NCI-H748 treated with DMSO at 0.1 percent for 48 hours (cell line): ENCODE measurements at regions not wholly inside any gene's neighbourhood (a gene's known extent, or its start where the extent isn't known, plus 50 kb on each side); places are given as distances from the start of the nearest gene placed in this dataset.
A peak's percentile ranks its signal among the peaks of the same experiment; 100 is the strongest.

Source experiments
- DNase-seq: peaks from one replicate; lab custom pipeline; 2025; lab: John Stamatoyannopoulos, UW

DNA sequence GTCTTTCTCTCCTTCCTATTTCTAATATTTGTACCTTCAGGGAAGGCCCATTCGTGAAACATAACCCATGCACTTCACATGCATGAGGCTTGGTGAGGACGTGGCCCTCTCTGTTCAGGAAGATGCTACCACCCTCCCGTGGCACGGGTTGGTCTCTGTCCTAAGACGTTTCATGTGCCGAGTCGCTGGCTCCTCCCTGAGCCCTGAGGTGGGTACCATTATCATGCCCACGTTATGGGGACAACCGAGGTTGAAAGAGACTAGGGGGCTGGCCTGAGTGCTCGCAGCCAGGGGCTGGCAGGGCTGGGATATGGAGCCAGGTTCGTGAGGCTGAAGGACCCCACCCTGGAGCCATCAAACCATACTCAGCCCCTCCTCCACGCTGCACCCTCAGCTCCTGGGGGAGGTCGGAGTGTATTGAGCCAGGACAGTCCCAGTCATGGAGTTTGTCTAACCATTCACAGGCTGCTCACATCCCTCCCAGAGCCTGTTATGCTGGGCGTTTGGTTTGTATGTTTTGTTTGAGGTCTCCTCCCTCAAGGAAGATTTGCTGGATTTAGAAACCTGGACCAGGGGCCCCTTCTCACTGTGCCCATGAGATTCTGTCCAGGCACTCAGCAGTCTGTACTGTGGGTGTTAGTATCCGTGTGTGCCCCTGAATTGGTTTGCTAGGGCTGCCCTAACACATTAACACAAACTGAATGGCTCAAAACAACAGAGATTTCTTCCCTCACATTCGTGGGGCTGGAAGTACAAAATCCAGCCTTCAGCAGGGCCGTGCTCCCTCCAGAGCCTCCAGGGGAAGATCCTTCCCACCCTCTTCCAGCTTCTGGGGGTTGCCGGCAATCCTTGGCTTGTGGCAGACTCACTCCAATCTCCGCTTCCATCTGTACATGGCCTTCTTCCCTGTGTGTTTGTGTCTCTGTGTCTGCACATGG, 88.3 kb downstream of the ANKRD60 start:
- no peak for DNase-seq

DNA sequence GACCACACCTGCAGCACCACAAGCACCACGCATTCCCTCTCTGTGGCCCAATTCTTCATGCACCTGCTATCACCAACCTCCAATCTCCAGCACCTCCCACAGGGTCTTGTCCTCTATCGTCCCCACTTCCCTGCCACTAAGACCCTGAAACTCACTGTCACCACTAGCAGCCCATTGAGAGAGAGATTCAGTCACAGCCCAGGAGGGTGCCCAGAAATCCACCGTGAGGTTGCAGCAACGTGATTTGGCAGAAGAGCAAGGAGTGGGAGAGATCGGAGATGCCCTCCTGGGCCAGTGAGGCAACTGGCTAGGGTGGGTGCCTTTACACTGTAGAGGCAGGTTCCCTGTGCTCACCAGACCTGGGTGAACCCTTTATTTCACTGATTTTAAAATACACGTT, 90.1 kb downstream of the ANKRD60 start:
- DNase-seq: no peak

DNA sequence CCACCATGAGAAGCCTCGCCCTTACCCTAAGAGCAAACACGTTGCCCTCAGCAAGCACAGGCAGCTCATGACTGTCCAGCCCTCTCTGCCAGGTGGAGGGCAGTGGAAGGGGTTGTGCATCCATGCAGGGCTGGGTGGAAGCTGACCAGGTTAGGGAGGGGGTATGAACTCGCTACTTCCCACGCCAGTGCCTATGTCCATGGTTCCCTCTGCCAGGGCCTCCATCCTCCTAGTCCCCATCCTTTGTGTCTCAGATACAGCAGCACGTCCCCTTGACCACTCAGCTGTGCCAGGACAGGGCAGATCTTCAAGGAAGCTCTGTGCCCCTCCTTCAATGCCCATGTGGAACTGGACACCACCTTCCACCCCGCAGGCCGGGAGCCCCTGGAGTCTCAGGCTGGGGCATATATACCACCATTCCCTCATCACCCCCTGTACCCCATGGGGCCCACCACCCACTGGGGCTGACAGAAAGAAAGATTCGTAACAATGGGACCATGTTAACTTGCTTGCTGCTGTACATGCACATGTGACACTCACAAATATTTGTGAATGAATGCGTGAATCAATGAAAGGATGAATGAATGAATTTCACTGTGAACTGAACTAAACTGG, 90.7 kb downstream of the ANKRD60 start:
- no peak for DNase-seq

DNA sequence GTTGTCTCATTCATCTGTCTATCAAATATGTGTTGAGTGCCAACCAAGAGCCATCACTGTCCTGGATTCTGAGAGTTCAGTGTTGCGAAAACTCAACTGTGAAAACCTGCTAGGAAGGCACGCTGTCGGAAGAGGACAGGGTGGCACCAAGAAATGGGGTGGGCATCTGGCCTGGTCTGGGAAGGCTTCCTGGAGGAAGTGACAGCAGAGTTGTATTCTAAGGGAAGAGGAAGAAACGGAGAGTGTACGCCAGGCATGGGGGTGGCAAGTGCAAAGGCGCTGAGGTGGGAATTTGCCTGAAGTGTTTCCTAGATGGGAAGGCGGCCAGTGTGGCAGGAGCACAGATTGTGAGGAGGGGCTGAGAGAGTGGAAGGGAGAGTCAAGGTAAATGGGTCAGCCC, 91.2 kb downstream of the ANKRD60 start:
- no peak for DNase-seq

DNA sequence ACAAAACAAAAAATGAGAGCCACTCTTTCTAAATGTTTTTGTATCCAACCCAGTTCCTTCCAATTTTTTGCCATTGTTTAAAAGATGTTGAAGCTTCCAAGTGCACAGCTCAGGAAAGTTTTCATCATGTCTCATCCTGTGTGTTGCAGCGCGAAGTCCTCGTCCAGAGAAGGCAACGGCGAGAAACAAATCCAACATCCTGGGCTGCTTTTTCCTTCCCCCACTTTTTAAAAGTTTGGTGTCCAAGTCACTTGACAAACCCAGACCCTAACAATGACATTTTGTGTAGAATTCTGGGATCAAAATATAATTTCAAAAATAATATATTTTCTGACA, 92.3 kb downstream of the ANKRD60 start:
- no peak for DNase-seq

DNA sequence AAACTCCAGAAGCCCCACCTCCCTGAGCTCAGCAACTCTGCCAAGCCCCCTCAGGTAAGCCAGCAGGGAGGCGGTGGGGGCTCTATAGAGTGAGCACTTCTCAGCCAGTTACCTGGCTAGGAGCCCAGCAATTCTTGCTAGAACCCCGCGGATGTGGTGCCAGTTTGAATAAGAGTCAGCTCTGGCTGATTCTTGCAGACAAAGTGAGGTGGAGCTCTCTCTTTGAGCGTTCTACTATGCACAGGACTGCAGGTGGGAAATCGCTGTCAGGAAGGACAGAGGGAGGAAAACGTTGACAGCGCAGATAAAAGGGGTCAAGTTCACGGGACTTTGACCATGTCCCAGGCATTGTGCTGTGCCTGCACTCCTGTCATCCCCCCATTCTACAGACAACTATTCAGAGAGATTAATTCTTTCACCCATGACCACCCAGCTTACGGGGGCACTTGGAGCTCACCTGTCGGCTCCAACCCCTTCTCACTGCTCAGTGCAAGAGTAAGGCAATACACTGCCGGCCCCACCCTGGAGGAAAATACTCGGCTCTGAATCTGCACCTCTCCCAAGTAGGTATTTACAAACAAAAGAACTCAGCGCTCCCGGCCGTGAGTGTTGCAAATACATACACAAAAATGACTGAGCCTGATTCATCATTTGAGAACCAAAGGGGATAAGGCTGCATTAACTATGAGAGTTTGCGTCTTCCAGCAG, 92.9 kb downstream of the ANKRD60 start:
- no peak for DNase-seq

DNA sequence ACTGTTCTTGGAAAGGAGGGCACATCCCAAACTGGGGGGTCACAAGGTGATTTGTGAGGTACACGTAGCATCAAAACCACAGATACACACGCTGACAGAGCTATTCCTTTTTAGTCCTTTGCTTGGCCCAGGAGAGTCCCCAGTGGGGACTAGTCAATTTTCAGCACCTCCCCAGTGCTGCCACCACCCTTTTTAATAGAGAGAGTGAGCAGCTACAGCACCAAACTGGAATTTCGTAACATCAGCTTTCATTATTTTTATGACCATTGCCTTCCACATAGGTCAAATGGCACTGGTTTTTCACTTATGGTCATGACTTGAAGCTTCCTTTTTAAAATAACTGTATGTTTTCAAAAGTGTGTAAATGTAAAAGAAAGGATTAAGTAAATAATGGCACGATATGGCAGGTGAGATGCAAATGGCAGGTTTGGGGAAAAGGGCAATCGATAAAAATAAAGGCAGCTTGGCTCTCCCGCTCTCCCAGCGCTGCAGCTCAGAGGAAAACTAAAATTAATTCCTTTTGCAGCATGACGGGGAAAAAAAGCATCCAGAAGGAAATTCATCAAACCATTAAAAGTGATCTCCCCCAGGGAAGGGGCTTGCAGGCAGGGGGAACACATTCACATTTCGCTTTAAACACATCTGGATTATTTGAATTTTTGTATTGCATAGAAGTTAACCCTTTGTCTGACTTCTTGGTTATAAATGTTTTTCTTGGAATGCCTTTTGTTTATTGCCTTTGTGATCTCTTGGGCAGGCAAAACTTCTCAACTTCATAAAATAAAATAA, 95.2 kb downstream of the ANKRD60 start:
- no peak for DNase-seq

DNA sequence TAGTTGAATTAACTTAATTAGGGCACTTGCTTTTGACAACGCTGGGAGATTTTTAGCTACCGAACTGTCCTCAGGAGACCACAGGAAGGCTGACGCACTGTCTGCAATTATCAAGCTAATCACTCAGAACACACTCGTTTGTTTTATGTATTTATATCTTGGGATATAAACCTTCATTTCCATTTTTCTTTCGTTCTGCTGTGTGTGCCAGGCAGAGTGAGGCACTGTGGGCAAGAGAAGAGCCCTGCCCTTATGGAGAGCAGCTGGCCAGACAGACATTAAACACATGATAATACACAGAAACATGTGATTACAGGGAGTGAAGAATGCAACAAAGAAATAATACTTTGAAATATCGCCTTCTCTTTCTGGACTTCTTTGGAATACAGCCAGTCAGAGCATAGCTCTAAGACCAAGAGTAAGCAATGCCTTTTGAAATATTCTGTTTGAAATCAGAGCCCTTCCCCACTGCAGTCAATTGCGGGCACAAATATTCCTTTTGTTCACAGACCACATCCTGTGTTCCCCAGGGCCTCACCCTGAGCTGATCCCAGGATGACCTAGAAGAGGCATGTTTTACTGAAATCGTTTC, 96.8 kb downstream of the ANKRD60 start:
- peak; percentile 32 for DNase-seq

DNA sequence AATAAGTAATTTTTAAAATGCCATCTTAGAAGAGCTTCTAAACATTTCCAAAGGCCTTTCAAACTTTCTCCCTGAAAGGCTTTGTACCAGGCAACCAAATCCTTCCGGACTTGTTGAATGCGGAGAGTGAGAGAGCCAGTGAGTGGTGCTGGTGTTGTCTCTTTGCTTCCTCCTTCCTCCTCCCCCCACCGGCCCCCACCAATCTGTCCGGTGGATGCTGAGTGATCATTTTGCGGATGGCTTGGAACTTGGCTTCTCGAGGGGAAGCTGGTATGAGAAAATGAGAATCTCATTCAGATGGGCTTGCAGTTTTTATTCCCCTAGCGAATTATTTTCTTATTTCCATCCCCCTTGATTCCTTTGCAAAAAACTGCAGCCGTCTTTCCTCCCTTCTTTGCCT, 97.3 kb downstream of the ANKRD60 start:
- no peak for DNase-seq

DNA sequence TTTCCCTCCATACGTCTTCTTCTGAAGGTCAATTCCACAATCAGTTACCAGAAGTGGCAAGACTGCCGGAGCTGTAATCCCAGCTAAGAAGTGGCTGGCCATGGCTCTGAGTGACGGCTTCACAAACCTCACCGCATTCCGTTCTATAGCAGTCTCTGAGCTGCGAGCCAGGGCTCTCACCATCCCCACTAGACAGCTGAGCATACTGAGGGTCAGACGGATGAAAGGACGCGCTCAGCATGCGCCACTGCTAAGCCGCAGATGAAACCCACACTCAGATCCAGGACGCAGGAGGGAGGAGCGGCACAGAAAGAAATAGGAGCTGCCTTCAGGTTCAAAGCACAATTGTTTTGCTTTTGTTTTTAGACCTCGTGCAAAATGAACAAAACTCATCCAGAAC, 97.9 kb downstream of the ANKRD60 start:
- no peak for DNase-seq

DNA sequence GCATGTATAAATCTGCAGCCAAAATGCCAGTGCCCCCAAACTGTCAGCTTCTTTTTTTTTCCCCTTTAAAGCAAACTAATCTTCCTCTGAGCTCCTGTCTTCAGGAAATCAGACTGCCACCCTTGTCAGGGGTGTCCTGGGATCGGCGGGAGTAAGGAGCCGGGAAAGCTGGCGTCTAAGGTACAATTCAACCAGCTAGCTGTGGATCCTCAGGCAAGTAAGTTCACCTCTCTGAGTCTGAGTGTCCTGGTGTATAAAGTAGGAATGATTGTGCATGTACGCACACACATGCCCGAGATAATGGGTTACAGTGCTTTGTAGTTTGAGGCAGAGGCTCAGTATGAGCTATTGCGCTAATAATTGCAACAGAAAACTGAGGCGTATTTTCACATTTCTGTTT, 98.3 kb downstream of the ANKRD60 start:
- no peak for DNase-seq

DNA sequence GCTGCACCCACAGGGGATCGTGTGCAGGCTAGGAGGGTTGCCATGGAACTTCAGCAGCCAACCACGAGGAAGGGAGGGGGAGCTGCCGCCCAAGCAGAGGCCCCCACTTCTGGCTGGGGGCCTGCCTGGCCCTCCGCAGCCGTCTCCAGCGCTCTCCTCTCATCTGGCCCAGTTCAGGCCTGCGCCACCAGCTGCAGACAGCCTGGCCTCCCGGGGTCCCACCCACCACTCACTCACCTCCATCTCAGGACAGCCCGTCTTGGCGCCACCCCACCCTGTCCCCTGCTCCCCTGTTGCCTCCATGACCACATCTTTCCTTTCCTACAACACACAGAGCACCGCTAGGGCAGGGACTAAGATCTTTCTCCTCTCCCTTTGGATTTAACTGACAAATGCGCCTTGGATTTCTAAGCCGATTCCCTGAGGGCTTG, 98.7 kb downstream of the ANKRD60 start:
- no peak for DNase-seq

DNA sequence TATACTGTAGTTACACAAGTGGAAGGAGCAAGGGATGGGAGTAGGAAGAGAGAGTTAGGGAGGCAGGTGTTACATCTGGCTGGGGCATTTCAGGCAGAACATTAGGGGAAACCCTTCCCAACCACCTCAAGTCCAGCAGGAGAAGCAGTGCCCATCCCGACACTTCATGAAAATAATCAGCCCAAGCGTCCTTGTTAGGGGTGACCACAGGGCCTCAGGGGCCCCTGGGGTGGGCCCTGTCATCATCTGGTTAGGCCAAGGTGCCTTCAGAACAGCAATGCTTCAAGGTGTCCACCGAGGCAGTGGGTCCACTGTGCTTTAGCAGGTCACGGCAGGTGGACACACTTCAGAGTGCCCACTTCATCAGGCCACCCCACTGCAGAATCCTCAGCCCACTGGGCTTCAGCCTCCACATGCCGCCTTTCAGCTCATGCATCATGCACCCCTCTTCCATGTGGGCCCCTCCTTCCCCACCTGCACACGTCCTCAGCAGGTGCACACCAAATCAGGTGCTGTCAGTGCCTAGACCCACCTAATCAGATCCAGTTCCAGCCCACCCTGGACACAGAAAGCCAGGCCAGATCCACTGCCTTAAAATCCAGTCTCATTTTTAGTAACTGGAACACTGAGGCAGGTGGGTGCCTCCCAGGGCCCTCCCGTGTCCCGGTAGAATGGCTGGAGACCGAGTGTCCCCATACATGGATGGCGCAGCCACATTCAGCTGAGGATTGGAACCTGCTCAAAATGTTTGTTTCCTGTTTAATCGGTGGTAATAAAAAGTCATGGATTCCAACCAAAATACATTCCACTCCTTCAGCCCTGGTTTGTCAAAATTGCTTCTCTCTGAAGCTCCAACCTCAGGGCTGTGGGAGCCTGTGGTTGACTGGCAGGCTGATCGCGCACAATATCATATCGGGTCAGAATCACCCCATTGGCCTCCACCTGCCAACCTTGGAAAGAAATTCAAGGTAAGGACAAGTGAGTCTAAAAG, 99.5 kb downstream of the ANKRD60 start:
- DNase-seq: no peak

DNA sequence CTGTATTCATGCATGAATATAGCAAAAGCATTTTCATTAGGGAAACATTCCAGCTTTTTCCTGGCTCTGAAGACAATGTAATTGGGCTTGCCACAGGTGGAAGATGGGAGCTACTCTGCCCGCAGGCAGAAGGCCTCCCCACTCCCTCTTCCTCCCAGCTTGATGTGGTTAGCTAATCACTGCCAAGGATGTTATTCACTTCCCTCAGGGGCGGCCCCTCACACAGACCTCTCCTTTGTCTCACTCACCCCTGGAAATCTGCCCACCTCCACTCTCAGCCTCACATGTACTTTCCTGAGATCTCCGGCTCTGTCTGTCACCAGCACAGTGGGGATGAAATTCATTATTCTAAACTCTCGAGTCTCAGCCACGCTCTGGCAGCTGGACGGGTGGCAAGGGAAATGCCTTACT, 100.7 kb downstream of the ANKRD60 start:
- no peak for DNase-seq

DNA sequence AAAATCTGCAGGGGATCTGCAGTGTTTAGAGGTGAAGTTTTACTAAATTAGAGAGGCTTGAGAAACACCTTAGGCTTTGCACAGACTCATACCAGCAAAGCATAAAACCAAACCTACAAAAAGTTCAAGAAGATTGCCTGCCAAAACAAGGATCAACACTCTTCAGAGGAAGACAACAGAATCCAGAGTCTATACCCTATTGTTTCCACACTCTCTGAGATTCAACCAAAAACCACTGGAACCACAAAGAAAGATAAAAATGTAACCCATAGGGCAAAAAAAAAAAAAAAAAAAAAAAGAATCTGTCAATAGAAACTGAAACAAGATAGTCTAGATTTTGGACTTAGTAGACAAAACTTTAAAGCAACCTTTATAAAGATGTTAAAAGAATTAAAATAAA, 102.7 kb downstream of the ANKRD60 start:
- no peak for DNase-seq

DNA sequence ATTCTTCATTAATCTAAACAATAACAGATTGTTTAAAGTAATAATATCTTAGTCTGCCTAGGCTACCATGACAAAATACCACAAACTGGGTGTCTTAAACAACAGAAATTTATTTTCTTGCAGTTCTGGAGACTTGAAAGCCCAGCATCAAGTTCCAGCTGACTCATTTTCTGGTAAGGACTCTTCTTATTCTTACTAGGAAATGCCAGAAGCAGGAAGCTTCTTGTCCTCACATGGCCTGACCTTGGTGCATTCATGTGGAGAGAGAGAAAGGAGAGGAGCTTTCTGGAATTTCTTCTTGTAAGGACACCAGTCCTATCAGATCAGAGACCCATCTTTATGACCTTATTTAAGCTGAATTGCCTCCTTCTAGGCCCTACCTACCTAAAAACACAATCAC, 110.5 kb downstream of the ANKRD60 start:
- DNase-seq: no peak

DNA sequence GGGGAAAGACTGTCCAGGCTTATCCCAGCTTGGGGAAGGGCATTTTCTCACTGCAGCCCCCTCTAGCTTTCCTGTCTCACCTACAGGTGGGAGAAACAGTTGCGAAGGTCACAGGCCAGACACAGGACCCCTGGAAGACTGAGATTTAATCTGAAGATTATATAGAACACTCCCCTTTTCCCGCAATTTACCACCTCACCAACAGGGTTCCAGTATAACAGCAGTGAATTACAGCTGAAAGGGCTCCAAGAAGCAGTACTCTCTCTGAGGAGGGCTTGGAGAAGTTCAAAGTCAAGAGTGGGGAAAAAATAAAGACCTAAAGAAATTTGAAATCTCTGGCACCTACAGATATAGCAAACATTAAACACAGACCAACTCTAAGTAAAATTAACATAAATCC, 111.9 kb downstream of the ANKRD60 start:
- no peak for DNase-seq

DNA sequence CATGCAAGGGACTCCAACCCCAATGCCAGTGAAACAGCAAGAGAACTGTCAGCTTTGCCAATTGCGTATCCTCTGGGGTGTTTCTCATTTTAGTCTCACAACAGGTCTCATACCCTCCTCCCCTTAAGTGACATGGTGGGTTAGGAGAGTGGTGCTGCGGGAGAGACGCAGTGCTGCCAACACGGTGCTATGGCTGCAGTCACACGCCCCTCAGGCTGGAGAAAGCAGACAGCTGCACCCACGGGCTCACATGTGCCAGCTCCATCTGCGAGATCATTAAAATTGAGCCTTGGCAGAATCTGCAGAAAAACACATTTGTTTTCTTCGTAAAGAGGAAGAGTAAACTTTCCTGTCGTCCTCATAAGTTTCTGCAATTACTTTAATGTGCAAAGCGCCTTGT, 114.7 kb downstream of the ANKRD60 start:
- no peak for DNase-seq

DNA sequence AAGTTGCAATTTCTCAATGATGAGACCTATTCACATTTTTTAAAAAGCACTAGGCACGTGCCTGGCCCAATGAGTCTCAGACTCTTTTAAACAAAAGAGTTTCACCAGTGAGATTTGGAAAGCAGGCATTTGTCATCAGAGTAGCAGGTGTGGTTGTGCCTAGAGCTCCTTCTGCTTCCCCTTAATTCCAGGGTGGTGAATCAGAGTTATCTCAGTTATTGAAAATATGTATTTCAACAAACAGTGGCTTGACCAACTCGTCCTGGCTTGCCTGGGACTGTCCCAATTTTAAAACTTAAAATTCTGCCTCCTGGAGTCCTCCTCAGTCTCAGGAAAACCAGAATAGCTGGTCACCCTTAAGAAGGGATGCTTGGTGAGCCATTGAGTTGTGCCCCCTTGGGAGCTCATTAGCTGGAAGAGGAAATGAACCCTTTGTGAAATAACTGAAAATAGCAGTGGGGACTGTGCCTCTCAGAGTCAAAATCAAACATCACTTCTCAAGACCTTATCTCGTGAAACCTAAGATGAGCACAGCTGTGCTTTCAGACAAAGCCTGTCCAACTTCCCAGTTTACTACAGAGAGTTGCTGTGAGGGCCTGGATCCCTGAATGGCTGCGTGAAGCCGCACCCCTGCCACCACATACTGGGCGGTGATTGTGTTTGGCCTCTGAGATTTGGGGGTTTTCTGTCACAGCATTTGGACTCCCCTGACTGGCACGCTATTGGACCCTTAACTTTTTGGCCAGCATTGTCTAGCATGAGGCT, 116.3 kb downstream of the ANKRD60 start:
- DNase-seq: no peak
